HTR-8/SVneo (cell line): ENCODE measurements at regions not wholly inside any gene's neighbourhood (a gene's known extent, or its start where the extent isn't known, plus 50 kb on each side); places are given as distances from the start of the nearest gene placed in this dataset.
A peak's percentile ranks its signal among the peaks of the same experiment; 100 is the strongest.

Source experiments
- DNase-seq: peaks from one replicate; pipeline ENCODE4 v3.0.0; 2011; ENCODE audit warnings: low spot score, mixed read lengths; ENCODE audit not compliant: insufficient read length
- FAIRE-seq: peaks from 2 replicates; lab custom pipeline; 2011; peaks lifted over from hg19 to GRCh38; lab: Jason Lieb, UNC

DNA sequence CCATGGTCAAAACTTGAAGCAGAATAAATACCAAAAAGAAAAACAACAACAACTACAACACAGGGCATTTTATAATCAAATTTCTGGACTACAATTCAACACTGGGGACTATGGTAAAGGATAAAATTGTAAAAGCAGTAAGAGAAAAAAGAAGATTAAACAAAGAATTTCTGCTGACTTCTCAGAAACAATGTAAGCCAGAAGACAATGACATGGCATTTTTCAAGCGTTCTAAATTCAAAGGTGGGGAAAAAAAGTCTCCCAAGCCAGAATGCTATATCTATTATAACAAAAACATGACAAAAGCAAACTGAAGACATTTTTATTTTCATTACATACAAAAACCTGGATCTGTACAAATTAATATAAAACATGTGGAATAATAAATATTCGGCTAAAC, 433.1 kb downstream of the NPHP4 start:
- DNase-seq (no peak), FAIRE-seq (no peak)

DNA sequence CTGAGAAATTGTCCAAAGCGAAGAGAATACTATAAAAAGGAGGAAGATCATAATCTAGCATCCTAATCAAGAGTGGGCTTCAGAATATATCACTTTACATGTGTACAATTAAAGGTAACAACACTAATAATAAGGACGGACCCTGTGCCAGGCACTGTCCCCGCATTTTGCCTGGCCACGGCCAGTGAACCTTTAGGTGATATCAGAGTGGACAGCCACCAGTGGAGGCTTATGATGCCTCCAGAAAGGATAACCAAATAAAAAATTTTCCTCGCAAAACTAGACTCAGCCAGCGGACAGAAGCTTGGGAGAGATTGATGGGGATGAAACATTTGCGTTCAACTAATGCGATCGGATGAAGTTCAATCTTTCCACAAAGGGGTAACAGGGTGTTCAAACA, 436.4 kb downstream of the NPHP4 start:
- DNase-seq (no peak), FAIRE-seq (no peak)

DNA sequence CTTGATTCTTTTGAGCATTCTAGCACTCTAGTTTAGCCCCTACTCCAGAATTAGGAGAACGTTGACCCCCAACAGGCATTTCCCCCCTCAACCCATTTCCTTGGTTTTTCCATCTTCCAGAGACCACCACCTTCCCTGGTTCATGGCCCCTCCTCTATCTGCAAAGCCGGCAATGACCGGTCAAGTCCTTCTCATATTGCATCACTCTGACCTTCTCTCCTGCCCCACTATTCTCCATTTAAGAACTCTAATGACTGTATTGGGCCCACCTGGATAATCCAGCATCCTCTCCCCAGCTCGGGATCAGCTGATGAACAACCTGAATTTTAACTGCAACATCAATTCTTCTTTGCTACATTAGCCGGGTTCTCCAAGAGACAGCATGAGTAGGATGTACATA, 437.4 kb downstream of the NPHP4 start:
- DNase-seq (no peak), FAIRE-seq (no peak)

DNA sequence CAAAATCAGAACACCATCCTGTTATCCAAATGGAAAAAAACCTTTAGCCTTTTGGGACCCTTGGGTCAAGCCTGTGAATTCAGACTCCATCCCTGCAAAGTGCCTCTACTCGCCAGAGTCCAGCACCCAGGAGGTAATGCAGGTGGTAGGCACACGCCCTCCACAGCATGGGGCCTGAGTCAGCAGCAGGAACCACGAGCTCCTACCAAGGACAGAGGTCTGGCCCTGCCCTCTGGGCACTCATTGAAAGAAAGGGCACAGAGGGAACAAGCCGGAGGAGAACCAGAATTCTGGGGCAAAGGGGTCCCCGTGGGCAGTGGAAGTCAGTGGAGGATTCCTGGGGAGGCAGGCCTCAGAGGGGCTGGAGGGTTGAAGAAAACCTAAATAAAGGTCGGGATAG, 438.1 kb downstream of the NPHP4 start:
- FAIRE-seq: no peak
- DNase-seq: no peak

DNA sequence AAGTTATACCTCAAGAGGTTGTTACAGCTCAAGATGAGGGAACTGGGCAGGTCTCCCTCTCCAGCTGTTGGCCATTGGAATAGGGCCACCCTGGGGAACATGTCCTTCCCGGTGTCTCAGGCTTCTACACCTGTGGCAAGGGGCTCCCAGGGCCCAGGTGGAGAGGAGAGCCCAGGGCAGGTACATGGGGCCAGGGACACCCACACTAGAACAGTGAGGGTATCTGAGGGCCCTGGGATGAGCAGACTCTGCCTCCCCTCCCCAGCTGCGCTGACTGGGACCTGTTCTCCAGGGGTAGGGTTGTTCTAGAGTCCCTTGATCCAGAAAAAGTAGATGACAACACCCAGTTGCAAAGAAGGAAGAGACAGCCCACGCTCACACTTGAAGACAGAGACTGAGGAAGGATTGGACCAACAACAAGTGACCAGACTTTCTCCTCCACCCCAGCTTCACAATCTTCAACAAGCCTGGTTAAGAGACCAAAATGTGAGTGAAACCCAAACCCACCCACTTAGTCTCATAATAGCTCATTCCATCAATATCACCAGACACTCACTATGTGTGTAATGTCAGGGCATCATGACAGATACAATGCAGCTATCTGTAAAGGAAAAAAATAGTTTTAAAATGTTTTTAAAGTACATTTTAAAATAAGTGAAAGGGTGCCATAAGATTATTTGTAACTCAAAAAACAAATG, 439.3 kb downstream of the NPHP4 start:
- no peak for DNase-seq
- FAIRE-seq: no peak

DNA sequence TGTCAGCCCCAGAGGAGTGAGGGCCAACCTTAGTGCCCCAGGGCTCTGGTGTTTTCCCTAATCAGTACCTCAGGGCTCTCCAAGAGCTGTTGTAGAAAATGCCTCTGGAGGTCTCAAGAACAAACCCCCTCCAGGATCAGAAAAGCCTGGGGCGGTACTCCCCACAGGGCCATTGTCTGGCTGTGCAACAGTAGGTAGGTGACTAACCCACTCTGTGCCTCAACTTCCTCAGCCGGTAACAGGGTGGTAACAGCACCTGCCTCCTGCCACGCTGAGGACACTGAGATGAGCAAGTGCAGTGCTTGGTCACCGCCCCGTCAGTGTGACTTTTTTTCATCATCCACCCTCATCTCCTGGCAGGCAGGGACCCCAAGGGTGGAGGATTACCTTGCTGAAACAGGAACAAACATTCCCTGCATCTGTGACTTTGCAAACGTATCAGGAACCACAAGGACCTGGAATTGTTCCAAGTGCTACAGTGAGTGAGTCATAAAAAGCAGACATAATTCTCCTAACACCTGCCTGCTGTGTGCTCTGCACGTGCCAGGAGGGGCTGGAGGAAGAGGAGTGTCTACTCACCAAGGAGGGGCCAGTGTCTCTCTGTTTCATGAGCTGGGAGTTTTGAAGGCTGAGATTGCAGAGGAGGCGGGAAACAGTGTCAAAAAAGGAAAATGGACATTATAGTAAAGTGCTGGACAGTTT, 440.8 kb downstream of the NPHP4 start:
- FAIRE-seq (no peak), DNase-seq (no peak)

DNA sequence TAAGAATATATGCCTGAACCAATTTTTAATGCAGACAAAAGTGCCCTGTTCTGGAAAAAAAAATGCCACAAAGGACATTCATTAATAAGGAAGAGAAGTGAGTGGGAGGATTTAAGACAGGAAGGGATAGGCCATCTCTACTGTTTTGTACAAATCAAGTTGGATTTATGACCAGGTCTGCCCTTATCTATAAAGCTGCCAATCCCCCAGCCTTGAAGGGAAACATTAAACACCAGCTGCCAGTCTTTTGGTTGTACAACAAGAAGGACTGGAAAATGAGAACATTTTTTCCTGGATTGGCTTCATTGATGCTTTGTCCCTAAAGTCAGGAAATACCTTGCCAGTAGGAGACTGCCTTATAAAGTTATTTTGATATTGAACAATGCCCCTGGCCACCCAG, 444.0 kb downstream of the NPHP4 start:
- no peak for FAIRE-seq
- DNase-seq: no peak

DNA sequence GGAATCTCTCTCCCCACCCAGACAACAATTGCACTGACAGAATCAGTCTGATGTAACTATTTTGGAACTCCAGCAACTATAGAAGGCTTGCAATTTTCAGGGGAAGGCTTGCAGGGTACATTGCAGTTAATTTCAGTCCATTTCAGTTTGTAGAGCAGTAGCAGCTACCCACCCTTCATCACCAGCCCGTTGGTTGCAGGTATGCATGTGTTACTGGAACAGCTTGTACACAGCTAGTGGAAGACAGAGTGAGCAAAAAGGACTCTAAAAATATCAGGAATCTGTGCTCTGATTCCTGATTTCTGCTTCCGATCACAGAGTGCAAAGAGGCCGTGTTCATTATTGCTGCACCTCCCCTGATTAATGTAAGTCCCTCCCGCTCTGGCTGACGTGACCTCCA, 449.0 kb downstream of the NPHP4 start:
- FAIRE-seq: no peak
- no peak for DNase-seq

DNA sequence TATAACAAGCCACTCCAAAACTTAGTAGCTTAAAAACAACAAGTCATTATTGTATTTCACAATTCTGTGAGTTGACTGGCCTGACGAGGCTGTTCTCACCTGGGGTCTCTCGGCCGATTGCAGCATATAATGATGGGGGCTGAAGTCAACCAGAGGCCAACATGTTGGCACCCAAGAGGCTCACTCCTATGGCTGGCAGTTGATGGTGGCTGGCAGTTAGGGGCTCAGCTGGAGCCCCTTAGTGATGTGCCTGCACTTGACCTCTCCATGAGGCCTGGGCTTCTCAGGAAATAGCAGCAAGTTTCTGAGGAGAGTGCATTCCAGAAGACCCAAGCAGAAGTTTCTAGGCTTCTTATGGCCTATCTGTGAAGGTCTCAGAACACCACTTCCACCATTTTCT, 459.4 kb downstream of the NPHP4 start:
- no peak for FAIRE-seq

DNA sequence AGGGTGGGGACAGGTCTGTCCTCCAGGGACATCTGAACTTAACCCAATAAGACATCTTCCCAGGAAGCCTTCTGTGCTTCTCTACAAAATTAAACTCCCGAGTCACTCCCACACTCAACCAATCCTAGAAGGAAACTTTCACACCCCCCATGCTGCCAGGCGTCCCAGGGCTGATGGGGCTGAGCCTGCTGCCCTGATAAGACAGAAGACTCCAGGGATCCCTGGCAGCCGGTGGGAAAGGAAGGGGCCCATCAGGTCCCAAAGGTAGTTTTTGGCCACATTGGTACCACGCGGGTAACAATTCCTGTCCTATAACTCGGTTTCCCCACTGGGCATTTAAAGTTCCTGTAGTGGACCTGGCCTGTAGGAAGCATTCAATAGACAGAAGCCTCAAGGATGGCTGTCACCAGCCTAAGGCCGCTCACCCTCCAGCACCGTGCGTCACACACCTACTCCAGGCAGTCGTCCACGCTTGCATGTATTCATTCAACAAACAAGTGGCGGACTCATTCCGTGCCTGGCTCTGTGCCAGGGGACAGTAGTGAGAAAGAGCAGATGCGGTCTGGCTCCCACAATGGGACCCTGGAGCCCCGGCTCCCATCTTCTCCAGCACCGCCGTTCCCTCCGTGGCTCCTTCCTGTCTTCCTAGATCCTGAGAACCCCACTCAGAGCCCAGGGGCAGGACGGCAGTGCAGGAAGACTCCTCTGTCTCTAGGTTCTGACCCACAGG, 465.2 kb downstream of the NPHP4 start:
- FAIRE-seq (no peak), DNase-seq (no peak)

More for the DNA sequence above, 459.4 kb downstream of the NPHP4 start:
- DNase-seq: no peak

DNA sequence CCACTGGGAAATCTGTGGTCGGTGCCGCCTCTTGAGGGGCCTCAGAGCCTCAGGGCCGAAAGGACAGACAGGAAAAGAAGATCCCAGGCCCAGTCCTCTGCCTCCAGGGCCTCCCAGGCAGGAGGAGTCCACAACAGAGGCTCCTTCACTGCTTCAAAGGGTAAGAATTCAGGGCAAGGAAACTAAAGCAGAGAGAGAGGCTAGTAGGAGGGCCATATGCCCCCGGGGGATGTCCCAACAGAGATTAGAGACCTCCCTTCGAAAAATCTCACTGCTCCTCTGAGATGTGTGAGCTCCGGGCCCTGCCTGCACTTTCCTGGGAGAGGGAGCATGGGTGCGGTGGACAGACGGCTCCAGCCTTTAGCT, 465.9 kb downstream of the NPHP4 start:
- no peak for DNase-seq
- no peak for FAIRE-seq

DNA sequence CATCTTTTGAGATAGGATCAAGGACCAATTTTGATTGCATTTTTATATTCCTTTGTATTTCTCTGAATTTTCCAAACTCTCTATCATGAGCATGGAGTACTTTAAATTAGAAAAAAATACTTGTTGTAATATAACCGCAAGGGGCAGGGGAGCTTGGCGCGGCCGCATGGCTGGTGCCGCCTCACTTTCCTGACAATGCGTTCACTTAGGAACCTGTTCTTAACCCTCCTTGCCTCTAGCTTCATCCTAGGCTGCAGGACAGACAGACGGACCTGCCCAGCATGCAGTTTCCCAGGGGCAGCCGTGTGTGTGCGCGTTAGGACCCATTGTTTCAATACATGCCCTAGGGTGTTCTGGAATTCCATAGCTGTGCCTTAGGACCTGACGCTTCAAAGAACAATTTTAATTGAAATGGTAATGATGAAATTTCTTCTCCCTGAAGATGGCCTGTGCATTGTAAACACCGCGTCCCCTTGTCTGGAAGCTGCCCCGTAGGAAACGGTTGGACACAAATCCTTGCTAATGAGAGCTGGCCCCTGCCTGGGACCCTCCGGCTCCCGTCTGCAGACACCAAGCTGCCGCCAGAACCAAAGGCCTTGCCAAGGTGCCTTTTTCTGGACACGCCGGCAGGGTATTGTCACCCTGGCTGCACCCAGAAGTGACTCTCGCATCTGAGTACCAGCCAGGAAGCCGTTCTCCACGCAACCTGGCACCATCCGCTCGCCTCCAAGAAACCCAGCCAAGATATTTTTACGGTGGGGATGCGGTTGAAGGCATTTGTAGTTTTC, 466.4 kb downstream of the NPHP4 start:
- no peak for FAIRE-seq

DNA sequence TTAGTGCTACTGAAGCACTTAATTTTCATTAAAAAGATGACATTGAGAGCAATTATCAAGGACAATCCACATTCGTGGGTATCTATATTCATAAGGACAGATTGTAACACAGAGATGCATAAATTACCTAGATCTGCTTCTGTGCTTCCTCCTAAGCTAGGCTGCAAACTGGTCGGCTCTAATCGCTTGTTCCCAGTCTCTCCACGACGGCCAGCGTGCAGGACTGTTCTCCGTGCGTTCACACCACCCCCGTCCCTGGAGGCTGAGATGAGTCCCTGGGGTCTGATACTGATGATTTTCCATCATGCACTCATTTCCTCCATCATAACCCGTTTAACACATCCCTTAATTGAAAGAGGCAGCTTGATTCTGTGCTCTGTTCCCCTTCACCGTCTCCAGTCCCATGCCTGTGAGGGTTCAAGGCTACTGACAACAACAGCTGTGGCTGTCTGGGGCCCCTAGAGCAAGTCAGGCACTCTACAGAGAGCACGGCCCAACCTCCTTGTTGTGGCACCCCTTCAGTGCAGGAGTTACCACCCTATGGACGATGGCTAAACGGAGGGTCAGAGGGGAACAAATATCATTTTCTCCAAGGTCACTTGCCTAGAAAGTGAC, 469.6 kb downstream of the NPHP4 start:
- DNase-seq: no peak
- FAIRE-seq: no peak

More for the DNA sequence above, 466.4 kb downstream of the NPHP4 start:
- no peak for DNase-seq

DNA sequence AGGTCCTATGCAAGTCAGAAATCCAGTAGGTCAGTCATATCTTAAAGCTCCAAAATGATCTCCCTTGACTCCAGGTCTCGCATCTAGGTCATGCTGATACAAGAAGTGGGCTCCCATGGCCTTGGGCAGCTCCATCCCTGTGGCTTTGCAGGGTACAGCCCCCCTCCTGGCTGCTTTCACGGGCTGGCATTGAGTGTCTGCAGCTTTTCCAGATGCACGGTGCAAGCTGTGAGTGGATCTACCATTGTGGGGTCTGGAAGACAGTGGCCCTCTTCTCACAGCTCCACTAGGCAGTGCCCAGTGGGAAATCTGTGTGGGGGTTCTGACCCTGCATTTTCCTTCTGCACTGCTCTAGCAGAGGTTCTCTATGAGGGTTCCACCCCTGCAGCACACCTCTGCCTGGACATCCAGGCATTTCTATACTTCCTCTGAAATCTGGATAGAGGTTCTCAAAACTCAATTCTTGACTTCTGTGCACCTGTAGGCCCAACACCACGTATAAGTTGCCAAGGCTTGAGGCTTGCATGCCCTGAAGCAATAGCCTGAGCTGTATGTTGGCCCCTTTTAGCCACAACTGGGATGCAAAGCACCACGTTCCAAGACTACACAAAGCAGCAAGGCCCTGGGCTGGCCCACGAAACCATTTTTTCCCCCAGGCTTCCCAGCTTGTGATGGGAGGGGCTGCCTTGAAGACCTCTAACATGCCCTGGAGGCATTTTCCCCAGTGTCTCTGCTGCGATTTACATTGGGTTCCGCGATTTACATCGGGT, 472.7 kb downstream of the NPHP4 start:
- FAIRE-seq: no peak
- DNase-seq: no peak

DNA sequence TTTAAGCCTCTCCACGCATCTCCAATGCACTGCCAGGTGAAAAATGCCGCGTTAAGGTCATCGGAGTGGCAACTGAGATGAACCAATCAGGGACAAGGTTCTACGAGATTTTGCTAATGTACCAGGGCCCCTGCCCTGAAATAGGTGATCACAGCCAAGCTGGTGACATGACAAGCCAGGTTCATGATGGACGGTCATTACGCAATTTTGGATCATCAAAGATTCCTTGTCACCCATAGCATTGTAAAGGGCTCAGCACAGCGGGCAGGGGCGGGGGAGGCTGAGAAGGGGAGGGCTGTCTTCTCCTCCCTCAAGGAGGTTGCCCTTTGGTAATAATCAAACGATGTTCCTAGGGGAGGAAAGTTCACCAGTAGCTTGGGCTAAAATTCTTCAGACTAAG, 475.5 kb downstream of the NPHP4 start:
- DNase-seq: no peak
- no peak for FAIRE-seq

DNA sequence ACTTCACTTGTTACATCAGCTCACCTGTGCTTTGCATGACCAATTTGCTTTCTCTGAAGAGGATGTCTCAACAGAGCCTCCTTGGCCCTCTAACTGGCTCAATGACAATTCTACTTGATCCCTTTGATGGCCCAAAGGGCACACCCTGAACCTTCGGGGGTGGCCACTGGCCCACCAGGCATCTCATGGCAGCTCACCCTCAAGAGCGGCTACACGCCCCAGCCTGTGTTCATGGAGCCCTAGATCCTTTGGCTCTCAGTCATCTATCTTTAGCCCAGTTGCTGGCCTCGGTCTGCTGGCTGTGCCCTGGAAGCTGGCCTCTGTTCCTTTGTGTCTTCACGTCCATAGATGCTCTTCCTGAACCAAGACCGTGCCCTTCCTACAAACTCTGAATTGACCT, 476.7 kb downstream of the NPHP4 start:
- no peak for FAIRE-seq
- no peak for DNase-seq

DNA sequence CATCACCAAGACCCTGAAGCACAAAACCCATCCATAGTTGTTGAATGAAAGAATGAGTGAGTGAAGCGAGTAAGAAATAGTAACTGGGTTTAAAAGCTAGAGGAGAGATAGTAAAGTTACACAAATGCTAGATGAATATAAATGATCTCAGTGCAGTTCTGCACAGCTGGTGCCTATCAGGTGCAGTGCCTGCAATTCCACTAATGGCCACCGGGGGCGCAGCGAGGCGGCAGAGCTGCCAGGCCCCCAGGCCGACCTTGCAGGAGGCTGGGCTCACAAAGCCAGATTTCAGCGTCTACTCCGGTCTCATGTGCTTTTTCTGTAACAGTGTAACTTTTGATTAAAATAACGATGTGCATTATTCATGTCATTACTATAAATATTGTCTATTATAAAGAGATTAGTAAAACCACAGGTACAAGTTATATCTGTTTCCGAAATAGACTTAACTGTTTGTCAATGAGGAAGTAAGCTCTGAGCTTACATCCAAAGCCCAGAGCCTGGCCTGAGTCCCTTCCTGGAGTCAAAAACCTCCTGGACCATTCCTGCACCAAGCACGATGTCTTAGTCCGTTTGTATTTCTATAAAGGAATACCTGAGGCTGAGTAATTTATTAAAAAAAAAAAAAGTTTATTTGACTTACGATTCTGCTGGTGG, 477.6 kb downstream of the NPHP4 start:
- DNase-seq (peak; percentile 67), FAIRE-seq (no peak)

DNA sequence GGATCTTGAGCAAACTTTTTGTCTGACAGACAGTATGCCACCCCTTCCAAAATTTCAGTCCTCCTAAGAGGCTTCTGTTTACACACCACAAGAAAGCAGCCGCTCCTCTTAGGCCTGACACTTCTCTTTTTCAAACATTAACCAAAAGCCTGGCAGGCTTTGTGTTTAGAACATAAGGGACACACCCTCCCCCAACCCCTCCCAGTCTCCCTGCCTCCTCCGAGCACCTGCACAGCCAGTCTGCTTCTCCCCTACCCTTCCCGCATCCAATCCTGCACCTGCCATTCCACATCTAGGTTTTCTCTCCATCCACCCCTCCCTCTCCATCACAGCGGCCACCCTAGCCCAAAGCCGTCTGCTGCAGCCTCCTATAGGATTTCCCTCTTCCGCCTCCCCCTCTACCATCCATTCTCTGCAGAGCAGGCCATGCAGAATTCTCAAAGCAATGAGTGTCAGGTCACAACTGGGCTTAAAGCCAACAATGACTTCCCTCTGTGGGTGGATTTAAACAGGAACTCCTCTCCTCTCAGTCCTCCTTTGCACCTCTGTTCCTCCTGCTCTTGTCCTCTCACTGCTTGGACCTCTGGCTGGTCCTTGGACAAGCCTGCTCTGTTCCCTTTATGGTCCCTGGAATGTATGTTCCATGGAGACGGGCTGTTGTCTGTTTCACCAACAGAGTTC, 478.2 kb downstream of the NPHP4 start:
- FAIRE-seq (no peak), DNase-seq (no peak)
